Parathyroid adenoma (tissue), 2 donors: ENCODE measurements at regions not wholly inside any gene's neighbourhood (a gene's known extent, or its start where the extent isn't known, plus 50 kb on each side); places are given as distances from the start of the nearest gene placed in this dataset.

ENCODE experiments used
- H2AFZ ChIP-seq: fragments of 300-600 bp; sonication (generic); one replicate; pipeline ENCODE4 v1.7.0; 2017; ENCODE audit warnings: antibody characterized with exemption, mild to moderate bottlenecking
- H3K27ac ChIP-seq: fragments of 300-600 bp; sonication (generic); one replicate; pipeline ENCODE4 v1.7.0; 2017
- H3K27me3 ChIP-seq: fragments of 300-600 bp; sonication (generic); one replicate; pipeline ENCODE4 v1.7.0; 2017; ENCODE audit warnings: low read length; ENCODE audit not compliant: control insufficient read depth, insufficient read depth
- H3K36me3 ChIP-seq: fragments of 300-600 bp; sonication (generic); one replicate; pipeline ENCODE4 v1.7.0; 2017; ENCODE audit warnings: low read length; ENCODE audit not compliant: control insufficient read depth, insufficient read depth
- H3K4me1 ChIP-seq: fragments of 300-600 bp; sonication (generic); one replicate; pipeline ENCODE4 v1.7.0; 2017; ENCODE audit warnings: control low read depth
- H3K4me2 ChIP-seq: fragments of 300-600 bp; sonication (generic); one replicate; pipeline ENCODE4 v1.7.0; 2017; ENCODE audit warnings: low read length
- H3K4me3 ChIP-seq: fragments of 300-600 bp; sonication (generic); one replicate; pipeline ENCODE4 v1.7.0; 2017; ENCODE audit warnings: low read depth, low read length
- H3K79me2 ChIP-seq: fragments of 300-600 bp; sonication (generic); one replicate; pipeline ENCODE4 v1.7.0; 2017; ENCODE audit warnings: control low read depth
- H3K9ac ChIP-seq: fragments of 300-600 bp; sonication (generic); one replicate; pipeline ENCODE4 v1.7.0; 2017; ENCODE audit warnings: mild to moderate bottlenecking
- H3K9me3 ChIP-seq: fragments of 300-600 bp; sonication (generic); one replicate; pipeline ENCODE4 v1.7.0; 2017; ENCODE audit warnings: low read length; ENCODE audit not compliant: control insufficient read depth
- CTCF ChIP-seq: fragments of 300-600 bp; sonication (generic); IDR thresholded peaks from one replicate; pipeline ENCODE4 v1.7.0; 2017; ENCODE audit warnings: antibody characterized with exemption, mild to moderate bottlenecking
- donor health status: primary hyperparathyroidism.

GRCh38 chr2:116706396-116706795, 1108.1 kb upstream of the DDX18 start:
- no peak overlapping the region for H3K4me2 ChIP-seq
- H3K36me3 ChIP-seq, result no peaks in the 10 kb centered on the region
- H3K27me3 ChIP-seq, result no peaks in the 10 kb centered on the region
- H3K27ac ChIP-seq, result no peak overlapping the region
- no peaks in the 10 kb centered on the region for H3K9me3 ChIP-seq
- no peak for TF ChIP-seq CTCF
- no peak overlapping the region for H3K9ac ChIP-seq
- no peak overlapping the region for H2AFZ ChIP-seq
- H3K4me3 ChIP-seq, result no peak overlapping the region
- H3K4me1 ChIP-seq, result no peaks in the 10 kb centered on the region
- no peaks in the 10 kb centered on the region for H3K79me2 ChIP-seq

GRCh38 chr2:116716038-116716437, 1098.5 kb upstream of the DDX18 start:
- Histone ChIP-seq H2AFZ (no peak overlapping the region), H3K4me3 (no peak overlapping the region), H3K9ac (no peak overlapping the region), H3K4me2 (no peak overlapping the region), H3K27ac (no peak overlapping the region), H3K27me3 (no peaks in the 10 kb centered on the region), H3K4me1 (no peaks in the 10 kb centered on the region), H3K79me2 (no peaks in the 10 kb centered on the region), H3K36me3 (no peaks in the 10 kb centered on the region), H3K9me3 (no peaks in the 10 kb centered on the region)
- no peak for TF ChIP-seq CTCF

- no peak for TF ChIP-seq CTCF
- H3K79me2 ChIP-seq, result no peaks in the 10 kb centered on the region
- H3K9ac ChIP-seq, result no peak overlapping the region
- H3K4me1 ChIP-seq, result no peaks in the 10 kb centered on the region
- no peak overlapping the region for H3K27ac ChIP-seq
- no peak overlapping the region for H3K4me2 ChIP-seq
- no peak overlapping the region for H3K4me3 ChIP-seq
- no peaks in the 10 kb centered on the region for H3K36me3 ChIP-seq
- no peaks in the 10 kb centered on the region for H3K27me3 ChIP-seq
- no peaks in the 10 kb centered on the region for H3K9me3 ChIP-seq
- H2AFZ ChIP-seq, result no peak overlapping the region
Observed at GRCh38 chr2:116716444-116716843, 1098.0 kb upstream of the DDX18 start.

GRCh38 chr2:116717832-116718231, 1096.7 kb upstream of the DDX18 start:
- no peak for TF ChIP-seq CTCF
- no peak overlapping the region for H3K4me2 ChIP-seq
- no peak overlapping the region for H3K27ac ChIP-seq

GRCh38 chr2:116718451-116718850, 1096.0 kb upstream of the DDX18 start:
- H3K79me2 ChIP-seq, result no peaks in the 10 kb centered on the region
- no peak overlapping the region for H3K9ac ChIP-seq
- TF ChIP-seq CTCF, result no peak
- H3K36me3 ChIP-seq, result no peaks in the 10 kb centered on the region
- H3K4me2 ChIP-seq, result no peak overlapping the region
- no peaks in the 10 kb centered on the region for H3K4me1 ChIP-seq
- no peak overlapping the region for H2AFZ ChIP-seq
- H3K4me3 ChIP-seq, result no peak overlapping the region
- no peaks in the 10 kb centered on the region for H3K27me3 ChIP-seq
- H3K9me3 ChIP-seq, result no peaks in the 10 kb centered on the region
- H3K27ac ChIP-seq, result no peak overlapping the region

More at GRCh38 chr2:116717832-116718231, 1096.7 kb upstream of the DDX18 start:
- Histone ChIP-seq H3K79me2 (no peaks in the 10 kb centered on the region), H3K27me3 (no peaks in the 10 kb centered on the region), H3K4me1 (no peaks in the 10 kb centered on the region), H3K36me3 (no peaks in the 10 kb centered on the region), H3K9me3 (no peaks in the 10 kb centered on the region), H2AFZ (no peak overlapping the region), H3K9ac (no peak overlapping the region), H3K4me3 (no peak overlapping the region)
